ENCODE measurements at regions not wholly inside any gene's neighbourhood (a gene's known extent, or its start where the extent isn't known, plus 50 kb on each side); places are given as distances from the start of the nearest gene placed in this dataset.

- no peak for TF ChIP-seq CTCF (IDR thresholded peaks at IDR 0.05)
- intact Hi-C loops (cut with DNase I): no loop called here
- Histone ChIP-seq H3K27me3 (no peaks in the 10 kb centered on the region), H3K4me3 (no peak overlapping the region), H3K9me3 (no peaks in the 10 kb centered on the region), H3K36me3 (no peaks in the 10 kb centered on the region), H3K27ac (no peak overlapping the region), H3K4me1 (peaks cover 1 to 4% of the 10 kb centered on the region in 2 donors)
- DNase-seq (ENCODE audit: low spot score in 2 of 2): no peak
Observed at GRCh38 chr7:47190462-47190861, 391.4 kb downstream of the TNS3 start.

GRCh38 chr7:47188653-47189315 lies 393.1 kb downstream of the TNS3 start:
- intact Hi-C loops (cut with DNase I): no loop called here

GRCh38 chr7:47188136-47188535 lies 393.8 kb downstream of the TNS3 start:
- intact Hi-C loops (cut with DNase I): no loop called here
- Histone ChIP-seq H3K36me3 (no peaks in the 10 kb centered on the region), H3K4me1 (peaks cover 4 to 20% of the 10 kb centered on the region in 2 donors), H3K27ac (no peak overlapping the region), H3K9me3 (no peaks in the 10 kb centered on the region), H3K4me3 (no peak overlapping the region), H3K27me3 (no peaks in the 10 kb centered on the region)
- no peak for TF ChIP-seq CTCF (IDR thresholded peaks at IDR 0.05)
- DNase-seq (ENCODE audit: low spot score in 2 of 2): no peak

More at GRCh38 chr7:47188653-47189315, 393.1 kb downstream of the TNS3 start:
- H3K27ac ChIP-seq: no peak overlapping the region
- no peaks in the 10 kb centered on the region for H3K27me3 ChIP-seq
- no peak for TF ChIP-seq CTCF (IDR thresholded peaks at IDR 0.05)
- no peaks in the 10 kb centered on the region for H3K36me3 ChIP-seq
- H3K9me3 ChIP-seq: no peaks in the 10 kb centered on the region
- H3K4me1 ChIP-seq: peaks cover 4 to 16% of the 10 kb centered on the region in 2 donors
- H3K4me3 ChIP-seq: no peak overlapping the region
- DNase-seq (ENCODE audit: low spot score in 2 of 2): no peak

GRCh38 chr7:47186316-47186715 lies 395.6 kb downstream of the TNS3 start:
- H3K4me3 ChIP-seq: no peak overlapping the region
- intact Hi-C loops (cut with DNase I): no loop called here
- no peaks in the 10 kb centered on the region for H3K36me3 ChIP-seq
- no peaks in the 10 kb centered on the region for H3K27me3 ChIP-seq
- DNase-seq (ENCODE audit: low spot score in 2 of 2): no peak
- no peak overlapping the region for H3K27ac ChIP-seq
- H3K9me3 ChIP-seq: no peaks in the 10 kb centered on the region
- TF ChIP-seq CTCF (IDR thresholded peaks at IDR 0.05): no peak
- H3K4me1 ChIP-seq: peaks cover 10 to 31% of the 10 kb centered on the region in 2 donors

- no peak for DNase-seq (ENCODE audit: low spot score in 2 of 2)
- intact Hi-C loops (cut with DNase I): loop anchor here (2.0 kb wide), 1 partner anchor 69 kb away; no protein-coding TSS in a partner anchor
- H3K4me1 ChIP-seq: peaks cover 10 to 31% of the 10 kb centered on the region in 2 donors
Observed at GRCh38 chr7:47185839-47186238, 396.1 kb downstream of the TNS3 start.

More at GRCh38 chr7:47185839-47186238, 396.1 kb downstream of the TNS3 start:
- TF ChIP-seq CTCF (IDR thresholded peaks at IDR 0.05): no peak
- no peaks in the 10 kb centered on the region for H3K27me3 ChIP-seq
- peak overlapping the region in 1 of 2 donors; percentile 54 for H3K27ac ChIP-seq
- H3K4me3 ChIP-seq: no peak overlapping the region
- no peaks in the 10 kb centered on the region for H3K9me3 ChIP-seq
- H3K36me3 ChIP-seq: no peaks in the 10 kb centered on the region

All from ascending aorta (tissue), 2 donors.